Stomach smooth muscle (tissue), 2 donors: ENCODE measurements at regions not wholly inside any gene's neighbourhood (a gene's known extent, or its start where the extent isn't known, plus 50 kb on each side); places are given as distances from the start of the nearest gene placed in this dataset.

Experiments used
- H3K27ac ChIP-seq: one replicate; pipeline ENCODE4 v1.7.0; 2013; ENCODE audit warnings: mild to moderate bottlenecking, low read length, inconsistent platforms
- H3K27me3 ChIP-seq, 2 donors: one replicate each; pipeline ENCODE4 v1.7.0; 2013; ENCODE audit warnings: low read length in 2 of 2; ENCODE audit not compliant: insufficient read depth in 2 of 2, control insufficient read depth in 1 of 2
- H3K36me3 ChIP-seq, 2 donors: one replicate each; pipeline ENCODE4 v1.7.0; 2013; ENCODE audit warnings: low read length in 2 of 2; ENCODE audit not compliant: control insufficient read depth in 2 of 2, insufficient read depth in 2 of 2
- H3K4me1 ChIP-seq: one replicate; pipeline ENCODE4 v1.7.0; 2013; ENCODE audit warnings: low read length; ENCODE audit not compliant: control insufficient read depth, insufficient read depth
- H3K4me3 ChIP-seq, 2 donors: one replicate each; pipeline ENCODE4 v1.7.0; 2013; ENCODE audit warnings: low read length in 2 of 2
- H3K9ac ChIP-seq, 2 donors: one replicate each; pipeline ENCODE4 v1.7.0; 2013; ENCODE audit warnings: low read length in 2 of 2, mild to moderate bottlenecking in 1 of 2
- H3K9me3 ChIP-seq, 2 donors: one replicate each; pipeline ENCODE4 v1.7.0; 2013; ENCODE audit warnings: low read length in 2 of 2; ENCODE audit not compliant: control insufficient read depth in 2 of 2
- donor health status: healthy.
- donor health status: Pancreatic carcinoma.

DNA sequence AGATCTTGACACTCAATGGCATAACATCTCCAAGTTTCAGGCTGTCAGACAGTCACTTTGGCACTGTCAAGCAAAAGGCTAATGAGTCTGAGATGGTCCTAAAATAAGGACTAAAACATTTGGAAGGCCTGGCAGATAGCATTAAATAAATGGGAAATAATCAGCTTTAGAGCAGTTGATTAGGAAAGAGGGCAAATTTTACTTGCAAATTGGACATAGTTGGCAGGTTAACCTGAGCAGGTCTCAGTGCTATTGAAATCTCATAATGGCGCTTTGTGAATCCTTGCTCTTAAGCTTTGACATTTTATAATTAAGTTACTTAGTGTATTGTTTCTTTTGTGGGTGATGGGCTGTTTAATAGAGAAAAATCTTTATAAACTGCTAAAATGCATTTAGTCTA, 1003.1 kb upstream of the GBE1 start:
- Histone ChIP-seq H3K9me3 (no peaks in the 10 kb centered on the region), H3K36me3 (no peaks in the 10 kb centered on the region), H3K27me3 (no peaks in the 10 kb centered on the region), H3K9ac (no peak overlapping the region), H3K4me3 (no peak overlapping the region), H3K27ac (no peak overlapping the region), H3K4me1 (no peaks in the 10 kb centered on the region)

DNA sequence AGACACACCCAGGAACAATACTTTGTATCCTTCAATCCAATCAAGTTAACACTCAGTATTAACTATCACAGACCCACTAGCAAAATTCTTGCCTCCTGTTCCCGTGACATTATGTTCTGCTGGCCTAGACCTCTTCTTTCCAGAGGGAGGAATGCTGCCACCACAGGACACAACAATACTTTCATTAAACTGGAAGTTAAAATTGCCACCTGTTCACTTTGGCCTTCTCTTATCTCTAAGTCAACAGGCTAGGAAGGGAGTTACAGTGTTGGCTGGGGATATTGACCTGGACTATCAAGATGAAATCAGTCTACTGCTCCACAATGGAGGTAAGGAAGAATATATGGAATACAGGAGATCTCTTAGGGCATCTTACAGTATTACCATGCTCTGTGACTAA, 1000.4 kb upstream of the GBE1 start:
- H3K9ac ChIP-seq, result no peak overlapping the region
- H3K27ac ChIP-seq, result no peak overlapping the region
- H3K36me3 ChIP-seq, result no peaks in the 10 kb centered on the region

DNA sequence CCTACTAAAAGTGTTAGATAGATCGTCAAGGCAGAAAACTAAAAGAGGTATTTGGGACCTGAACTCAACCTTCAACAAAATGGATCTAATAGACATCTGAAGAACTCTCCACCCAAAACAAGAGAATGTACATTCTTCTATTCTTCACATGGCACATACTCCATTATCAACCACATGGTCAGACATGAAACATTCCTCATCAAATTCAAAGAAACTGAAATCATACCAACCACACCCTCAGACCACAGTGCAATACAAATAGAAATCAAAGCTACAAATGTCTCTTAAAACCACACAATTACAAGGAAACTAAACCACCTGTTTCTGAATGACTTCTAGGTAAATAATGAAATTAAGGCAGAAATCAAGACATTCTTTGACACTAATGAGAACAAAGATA, 984.1 kb upstream of the GBE1 start:
- Histone ChIP-seq H3K36me3 (no peaks in the 10 kb centered on the region), H3K9ac (no peak overlapping the region), H3K9me3 (no peaks in the 10 kb centered on the region), H3K4me1 (no peaks in the 10 kb centered on the region), H3K4me3 (no peak overlapping the region), H3K27ac (no peak overlapping the region), H3K27me3 (no peaks in the 10 kb centered on the region)

More for the DNA sequence above, 1000.4 kb upstream of the GBE1 start:
- no peak overlapping the region for H3K4me3 ChIP-seq
- H3K4me1 ChIP-seq, result no peaks in the 10 kb centered on the region
- H3K27me3 ChIP-seq, result no peaks in the 10 kb centered on the region
- no peaks in the 10 kb centered on the region for H3K9me3 ChIP-seq

DNA sequence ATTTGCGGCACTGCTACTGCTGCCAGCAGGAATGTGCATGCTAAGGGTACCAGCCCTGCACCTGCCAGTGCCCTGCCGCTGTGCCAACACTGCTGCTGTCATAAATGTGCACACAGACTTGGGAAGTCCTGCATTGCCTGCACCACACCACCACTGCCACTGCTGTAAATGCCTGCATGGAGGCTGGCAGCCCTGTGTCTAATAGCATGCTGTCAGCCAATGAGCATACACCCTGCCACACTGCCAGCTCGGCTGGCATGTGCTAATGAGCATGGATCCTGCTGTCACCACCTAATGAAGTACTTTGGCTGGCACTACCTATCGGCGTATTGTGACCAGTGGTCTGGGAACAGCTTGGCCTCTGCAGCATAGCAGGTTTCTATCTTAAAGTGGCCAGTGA, 981.8 kb upstream of the GBE1 start:
- Histone ChIP-seq H3K9ac (no peak overlapping the region), H3K4me1 (no peaks in the 10 kb centered on the region), H3K27me3 (no peaks in the 10 kb centered on the region), H3K9me3 (no peaks in the 10 kb centered on the region), H3K36me3 (no peaks in the 10 kb centered on the region), H3K27ac (no peak overlapping the region), H3K4me3 (no peak overlapping the region)

DNA sequence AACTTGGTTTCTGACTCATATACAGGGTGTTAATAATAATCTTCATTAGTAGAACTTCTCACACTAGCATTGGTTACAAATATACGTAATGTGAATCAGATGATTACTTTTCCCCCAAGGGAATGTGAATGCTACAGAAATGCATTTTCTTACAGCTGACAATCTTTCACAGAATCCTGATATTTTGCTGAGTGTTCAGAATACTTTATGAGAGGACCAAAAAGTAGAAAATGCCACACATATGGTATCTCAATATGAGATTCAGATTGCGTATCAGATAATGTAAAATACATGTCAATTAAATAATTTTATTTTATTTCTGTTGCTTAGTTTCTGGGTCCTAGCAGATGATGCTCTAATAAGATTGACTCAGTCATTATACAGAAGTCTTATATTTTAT, 979.9 kb upstream of the GBE1 start:
- no peak overlapping the region for H3K27ac ChIP-seq
- no peak overlapping the region for H3K4me3 ChIP-seq
- no peaks in the 10 kb centered on the region for H3K4me1 ChIP-seq
- H3K27me3 ChIP-seq, result no peaks in the 10 kb centered on the region
- H3K9me3 ChIP-seq, result no peaks in the 10 kb centered on the region
- no peak overlapping the region for H3K9ac ChIP-seq
- no peaks in the 10 kb centered on the region for H3K36me3 ChIP-seq

DNA sequence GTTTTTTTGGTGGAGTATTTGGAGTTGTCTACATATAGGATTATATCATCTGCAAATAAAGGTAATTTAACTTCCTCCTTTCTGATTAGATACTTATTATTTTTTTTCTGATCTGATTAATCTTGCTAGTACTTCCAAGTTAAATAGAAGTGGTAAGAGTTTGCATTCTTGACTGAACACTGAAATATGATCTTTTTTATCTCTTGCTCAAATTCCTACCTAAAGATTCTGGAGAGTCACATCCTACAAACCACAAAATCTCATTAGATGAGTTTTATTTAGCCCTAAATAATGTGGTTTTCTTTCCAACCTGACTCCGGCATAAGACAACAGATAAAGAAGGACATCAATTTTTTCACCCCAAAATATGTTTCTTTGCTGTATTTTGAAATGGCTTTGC, 977.9 kb upstream of the GBE1 start:
- Histone ChIP-seq H3K4me1 (no peaks in the 10 kb centered on the region), H3K27ac (no peak overlapping the region), H3K36me3 (no peaks in the 10 kb centered on the region), H3K9me3 (no peaks in the 10 kb centered on the region), H3K9ac (no peak overlapping the region), H3K27me3 (no peaks in the 10 kb centered on the region), H3K4me3 (no peak overlapping the region)

DNA sequence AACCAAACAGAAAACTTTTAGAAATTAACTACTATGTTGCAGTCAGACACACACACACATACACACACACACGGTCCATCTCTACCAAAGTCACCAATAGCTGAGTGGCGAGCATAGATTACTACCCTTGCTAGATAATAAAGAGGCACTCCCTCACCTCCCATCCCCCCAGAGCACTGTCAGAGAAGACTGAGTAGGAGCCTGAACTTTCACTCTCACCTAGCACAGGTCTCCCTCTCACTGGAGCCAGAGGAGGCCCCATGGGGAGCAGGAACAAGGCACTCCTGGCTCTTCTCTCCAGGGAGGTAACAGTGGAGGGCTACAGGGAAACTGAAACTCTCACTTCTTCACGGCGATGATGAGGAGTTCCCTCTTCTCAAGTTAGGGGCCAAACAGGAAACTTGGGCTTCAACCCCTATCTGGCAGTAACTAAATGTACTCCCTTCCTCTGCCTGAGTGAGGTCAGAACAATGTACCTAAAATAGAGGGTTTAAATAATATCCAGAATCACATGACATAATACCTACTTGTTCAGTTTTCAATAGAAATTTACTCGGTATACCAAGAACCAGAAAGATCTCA, 975.3 kb upstream of the GBE1 start:
- Histone ChIP-seq H3K36me3 (no peaks in the 10 kb centered on the region), H3K27me3 (no peaks in the 10 kb centered on the region), H3K9ac (no peak overlapping the region), H3K9me3 (no peaks in the 10 kb centered on the region), H3K4me1 (no peaks in the 10 kb centered on the region), H3K4me3 (no peak overlapping the region), H3K27ac (no peak overlapping the region)

DNA sequence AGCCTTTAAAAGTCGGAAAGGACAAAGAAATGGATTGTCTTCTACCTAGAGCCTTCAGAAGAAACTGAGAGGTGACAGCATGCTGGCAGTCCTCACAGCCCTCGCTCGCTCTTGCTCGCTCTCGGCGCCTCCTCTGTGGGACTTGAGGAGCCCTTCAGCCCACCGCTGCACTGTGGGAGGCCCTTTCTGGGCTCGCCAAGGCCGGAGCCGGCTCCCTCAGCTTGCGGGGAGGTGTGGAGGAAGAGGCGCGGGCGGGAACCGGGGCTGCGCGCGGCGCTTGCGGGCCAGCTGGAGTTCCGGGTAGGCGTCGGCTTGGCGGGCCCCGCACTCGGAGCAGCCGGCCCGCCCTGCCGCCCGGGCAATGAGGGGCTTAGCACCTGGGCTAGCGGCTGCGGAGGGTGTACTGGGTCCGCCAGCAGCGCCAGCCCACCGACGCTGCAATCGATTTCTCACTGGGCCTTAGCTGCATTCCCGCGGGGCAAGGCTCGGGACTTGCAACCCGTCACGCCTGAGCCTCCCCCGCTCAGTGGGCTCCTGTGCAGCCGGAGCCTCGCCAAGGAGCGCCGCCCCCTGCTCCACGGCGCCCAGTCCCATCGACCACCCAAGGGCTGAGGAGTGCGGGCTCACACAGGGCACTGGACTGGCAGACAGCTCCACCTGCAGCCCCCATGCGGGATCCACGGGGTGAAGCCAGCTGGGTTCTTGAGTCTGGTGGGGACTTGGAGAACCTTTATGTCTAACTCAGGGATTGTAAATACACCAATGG, 953.8 kb upstream of the GBE1 start:
- H3K27me3 ChIP-seq, result no peaks in the 10 kb centered on the region
- peaks cover 0 to 3% of the 10 kb centered on the region in 2 donors for H3K9me3 ChIP-seq
- no peak overlapping the region for H3K27ac ChIP-seq
- H3K4me1 ChIP-seq, result no peaks in the 10 kb centered on the region
- no peak overlapping the region for H3K4me3 ChIP-seq
- no peaks in the 10 kb centered on the region for H3K36me3 ChIP-seq
- no peak overlapping the region for H3K9ac ChIP-seq

DNA sequence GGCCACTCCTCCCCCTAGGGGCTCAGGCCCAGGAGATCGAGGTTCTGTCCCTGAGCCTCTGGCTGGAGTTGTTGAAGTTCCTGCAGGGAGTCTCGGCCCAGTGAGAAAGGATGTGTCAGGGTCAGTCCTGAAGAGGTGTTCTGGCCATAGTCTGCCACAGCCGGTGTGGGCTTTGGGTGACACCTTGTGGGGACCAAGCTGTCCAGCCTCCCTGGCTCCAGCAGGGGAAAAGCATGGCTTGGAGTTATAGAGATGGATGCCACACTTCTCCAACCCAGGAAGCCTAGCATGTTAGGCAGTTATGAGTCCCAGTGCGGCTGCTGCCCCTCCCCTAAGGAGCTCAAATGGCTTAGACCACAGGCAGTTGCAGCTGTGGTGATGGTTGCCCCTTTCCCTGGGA, 945.6 kb upstream of the GBE1 start:
- Histone ChIP-seq H3K4me1 (no peaks in the 10 kb centered on the region), H3K9ac (no peak overlapping the region), H3K4me3 (no peak overlapping the region), H3K27me3 (no peaks in the 10 kb centered on the region), H3K36me3 (no peaks in the 10 kb centered on the region), H3K9me3 (no peaks in the 10 kb centered on the region), H3K27ac (no peak overlapping the region)

DNA sequence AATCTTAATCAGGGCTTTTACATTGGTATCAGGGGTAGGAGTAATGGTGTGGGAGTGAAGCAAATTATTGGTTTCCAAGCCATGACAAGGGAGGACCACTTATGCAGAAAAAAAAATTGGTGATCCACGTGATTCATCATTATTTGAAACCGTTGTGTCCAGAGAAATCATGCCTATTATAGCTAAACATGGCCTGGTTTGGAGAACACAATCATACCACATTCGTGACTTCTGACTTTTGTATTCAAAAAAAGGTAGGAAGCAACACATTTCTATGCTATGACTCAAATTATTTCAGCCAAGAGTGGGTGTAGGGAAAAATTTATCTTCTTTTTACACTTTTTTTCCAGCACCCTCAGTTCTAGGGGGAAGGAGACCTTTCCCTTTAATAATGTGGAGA, 924.3 kb upstream of the GBE1 start:
- Histone ChIP-seq H3K4me3 (no peak overlapping the region), H3K9ac (no peak overlapping the region), H3K27me3 (no peaks in the 10 kb centered on the region), H3K4me1 (no peaks in the 10 kb centered on the region), H3K27ac (no peak overlapping the region), H3K9me3 (no peaks in the 10 kb centered on the region), H3K36me3 (no peaks in the 10 kb centered on the region)

DNA sequence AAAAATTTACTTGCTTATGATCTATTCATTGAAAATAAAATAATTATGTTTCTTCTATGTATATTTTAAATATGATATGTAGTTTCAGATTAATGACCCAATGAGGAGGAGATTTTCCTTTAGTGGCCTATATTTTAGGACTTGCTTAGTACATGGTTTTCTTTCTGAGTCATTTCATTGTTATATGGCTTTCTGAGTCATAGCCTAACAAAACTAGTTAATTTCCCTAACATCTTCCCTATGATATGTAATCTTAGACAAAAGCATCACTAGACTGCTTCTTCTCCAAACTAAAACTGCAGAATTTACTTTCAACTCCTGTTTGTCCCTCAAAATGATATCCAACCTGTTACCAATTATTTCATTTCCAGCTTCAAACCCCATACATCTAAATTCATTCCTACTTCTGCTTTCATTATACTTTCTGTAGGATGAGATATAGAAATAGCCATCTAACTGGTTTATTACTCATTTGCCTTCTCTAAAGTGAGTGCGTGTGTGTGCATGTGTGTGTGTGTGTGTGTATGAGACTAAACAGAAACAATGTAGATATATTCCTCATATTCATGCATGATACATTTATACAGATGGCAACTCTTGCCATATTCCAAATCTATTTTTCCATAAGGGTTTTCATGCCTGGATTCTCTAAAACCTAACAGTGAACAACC, 915.0 kb upstream of the GBE1 start:
- Histone ChIP-seq H3K4me3 (no peak overlapping the region), H3K27ac (no peak overlapping the region), H3K9ac (no peak overlapping the region), H3K9me3 (no peaks in the 10 kb centered on the region), H3K4me1 (no peaks in the 10 kb centered on the region), H3K27me3 (no peaks in the 10 kb centered on the region), H3K36me3 (no peaks in the 10 kb centered on the region)
